K562 (cell line): ENCODE measurements at regions not wholly inside any gene's neighbourhood (a gene's known extent, or its start where the extent isn't known, plus 50 kb on each side); places are given as distances from the start of the nearest gene placed in this dataset.

Source experiments
- ATAC-seq: fragments of 200-7000 bp; cut with Tn5 transposase; 3 replicates; pipeline ENCODE4 v1.9.1; 2020; ENCODE audit warnings: moderate library complexity
- BruUV-seq: library from RNA; stranded (reverse); fragments of 400-500 nt; replicated peaks from 2 replicates; lab custom pipeline; 2021; lab: Mats Ljungman, UMichigan
- CTCF ChIA-PET: fragments of 300-600 bp; formaldehyde crosslinking; extraction: SDS; loops from one replicate; lab custom pipeline; 2021; ENCODE audit warnings: low intra/inter-chr PET ratio; lab: Yijun Ruan, JAX
- POLR2A ChIA-PET: fragments of 300-600, 350-650 bp; sonication (Branson Sonifier 250); formaldehyde crosslinking; extraction: SDS; loops from one replicate; lab custom pipeline; 2021; ENCODE audit warnings: antibody characterized with exemption, inconsistent platforms; lab: Yijun Ruan, JAX
- DNase-seq, 4 experiments: peaks; one replicate each; pipeline versions ENCODE4 v3.0.0 to v3.0.0-alpha.2; 2011 to 2018; ENCODE audit warnings: low spot score in 3 of 4, mixed read lengths in 3 of 4; ENCODE audit errors: extremely low read depth in 1 of 4
- FAIRE-seq: peaks from 2 replicates; lab custom pipeline; 2011; peaks lifted over from hg19 to GRCh38; lab: Jason Lieb, UNC
- H2AFZ ChIP-seq: 2 replicates; pipeline ENCODE4 v1.6.0; 2011; ENCODE audit warnings: low read depth, low read length, control low read depth, inconsistent platforms
- H3K27ac ChIP-seq: fragments of 200-600 bp; 3 replicates; pipeline ENCODE4 v1.8.0; 2011; ENCODE audit warnings: low read depth, mild to moderate bottlenecking, control low read depth, inconsistent platforms, low read length, moderate library complexity, mixed read lengths; ENCODE audit errors: extremely low read depth
- H3K27me3 ChIP-seq, 2 experiments: fragments of 300-600 bp in 1 of 2; 2 replicates in 1 of 2; 3 replicates in 1 of 2; pipeline versions ENCODE4 v1.6.0 to v1.8.0; 2011; ENCODE audit warnings: inconsistent platforms in 2 of 2, low read length in 2 of 2, mild to moderate bottlenecking in 1 of 2, mixed read lengths in 1 of 2, moderate library complexity in 1 of 2; ENCODE audit not compliant: control insufficient read depth in 2 of 2, insufficient read depth in 2 of 2
- H3K36me3 ChIP-seq: fragments of 300-600 bp; 3 replicates; pipeline ENCODE4 v1.8.0; 2011; ENCODE audit warnings: mild to moderate bottlenecking, low read length, inconsistent platforms; ENCODE audit not compliant: control insufficient read depth, insufficient read depth
- H3K4me1 ChIP-seq, 2 experiments: fragments of 200-600 bp in 1 of 2; replicated peaks in 1 of 2; 2 replicates in 1 of 2; 3 replicates in 1 of 2; pipeline versions ENCODE4 v1.5.1 to v1.8.0; 2011; ENCODE audit warnings: inconsistent platforms in 2 of 2, low read length in 2 of 2, mild to moderate bottlenecking in 1 of 2, mixed read lengths in 1 of 2, moderate library complexity in 1 of 2; ENCODE audit not compliant: control insufficient read depth in 2 of 2, insufficient read depth in 2 of 2
- H3K4me2 ChIP-seq: 2 replicates; pipeline ENCODE4 v1.6.1; 2011; ENCODE audit warnings: low read length, control low read depth, inconsistent platforms, mixed read lengths; ENCODE audit not compliant: insufficient read depth
- H3K4me3 ChIP-seq: fragments of 200-600 bp; sonication (generic), shearing (Covaris generic); 2 replicates; pipeline ENCODE4 v1.5.1; 2016; ENCODE audit warnings: control low read depth, inconsistent platforms
- H3K79me2 ChIP-seq: fragments of 200-600 bp; 3 replicates; pipeline ENCODE4 v1.8.0; 2011; ENCODE audit warnings: low read length, inconsistent platforms; ENCODE audit not compliant: control insufficient read depth, insufficient read depth
- H3K9ac ChIP-seq, 2 experiments: 2 replicates each; pipeline versions ENCODE4 v1.6.0 to v1.6.1; 2011; ENCODE audit warnings: low read depth in 2 of 2, low read length in 2 of 2, control low read depth in 1 of 2, inconsistent platforms in 1 of 2, mild to moderate bottlenecking in 1 of 2, mixed read lengths in 1 of 2; ENCODE audit not compliant: insufficient read depth in 1 of 2
- H3K9me1 ChIP-seq: one replicate; pipeline ENCODE4 v1.6.0; 2011; ENCODE audit warnings: inconsistent platforms, mild to moderate bottlenecking, low read length, moderate library complexity; ENCODE audit not compliant: control insufficient read depth, insufficient read depth
- H3K9me3 ChIP-seq: replicated peaks from 2 replicates; pipeline ENCODE4 v1.5.1; 2011; ENCODE audit warnings: low read depth, low read length, inconsistent platforms; ENCODE audit not compliant: control insufficient read depth, insufficient read depth
- H4K20me1 ChIP-seq: replicated peaks from 2 replicates; pipeline ENCODE4 v1.6.1; 2011; ENCODE audit warnings: low read length, inconsistent platforms, mixed read lengths; ENCODE audit not compliant: control insufficient read depth, insufficient read depth
- ARID4B ChIP-seq: sonication (generic); formaldehyde crosslinking; IDR thresholded peaks from 2 replicates; pipeline ENCODE4 v1.8.0; 2022; ENCODE audit warnings: mild to moderate bottlenecking, missing genetic modification reagents
- BCLAF1 ChIP-seq, 2 experiments: fragments of 450-650 bp in 1 of 2; IDR thresholded peaks; 2 replicates each; pipeline ENCODE4 v1.6.1; 2011 to 2017; ENCODE audit warnings: low read depth in 2 of 2, antibody characterized with exemption in 1 of 2, borderline replicate concordance in 1 of 2, low read length in 1 of 2, mild to moderate bottlenecking in 1 of 2, mixed read lengths in 1 of 2; ENCODE audit not compliant: control insufficient read depth in 1 of 2
- ERF ChIP-seq: fragments of 450-650 bp; formaldehyde crosslinking; IDR thresholded peaks from 2 replicates; pipeline ENCODE4 v1.4.0; 2020; ENCODE audit warnings: mild to moderate bottlenecking, mixed read lengths
- LARP7 ChIP-seq: fragments of 450-650 bp; IDR thresholded peaks from 2 replicates; pipeline ENCODE4 v1.6.1; 2016
- MEF2D ChIP-seq: conservative IDR thresholded peaks from 2 replicates; pipeline ENCODE4 v1.6.1; 2016; ENCODE audit warnings: low read depth, missing genetic modification characterization, missing compliant biosample characterization
- MTF1 ChIP-seq: fragments of 250-450 bp; sonication (Bioruptor Pico); IDR thresholded peaks from 2 replicates; pipeline ENCODE4 v1.9.0; 2021; ENCODE audit warnings: moderate library complexity, mild to moderate bottlenecking, inconsistent platforms, borderline replicate concordance
- NFYB ChIP-seq: IDR thresholded peaks from 2 replicates; pipeline ENCODE4 v1.6.1; 2011; ENCODE audit warnings: mild to moderate bottlenecking, moderate library complexity; ENCODE audit not compliant: insufficient read length; ENCODE audit errors: extremely low read depth
- POLR2B ChIP-seq: fragments of 450-650 bp; IDR thresholded peaks from 2 replicates; pipeline ENCODE4 v1.6.1; 2018; ENCODE audit warnings: low read depth; ENCODE audit not compliant: partially characterized antibody
- TCFL5 ChIP-seq: fragments of 250-450 bp; sonication (Bioruptor Pico); conservative IDR thresholded peaks from 2 replicates; pipeline ENCODE4 v1.6.1; 2021; ENCODE audit warnings: mild to moderate bottlenecking, moderate library complexity, matching md5 sums
- WGBS: fragments of 100-300 bp; shearing (Covaris generic); methylation state at CpG from one replicate; pipeline ENCODE4 v1.1.6; 2016; ENCODE audit warnings: low coverage, mixed read lengths; ENCODE audit not compliant: insufficient coverage; ENCODE audit errors: missing lambda C conversion rate; 5-methylcytosine and 5-hydroxymethylcytosine counted together
- in situ Hi-C: fragments of 300-500 bp; cut with MboI; formaldehyde crosslinking; loops from 4 replicates; pipeline ENCODE4 v1.15.0; 2018; ENCODE audit warnings: inconsistent platforms, mixed read lengths
- intact Hi-C: fragments of 100-400 bp; cut with micrococcal nuclease; formaldehyde crosslinking; loops from 2 replicates; pipeline ENCODE4 v1.14.2; 2022
- TF ChIP-seq, protein P1 (sequence below): fragments of 250-450 bp; sonication (Bioruptor Pico); IDR thresholded peaks from 2 replicates; pipeline ENCODE4 v1.5.0; 2022; ENCODE audit warnings: mild to moderate bottlenecking

DNA sequence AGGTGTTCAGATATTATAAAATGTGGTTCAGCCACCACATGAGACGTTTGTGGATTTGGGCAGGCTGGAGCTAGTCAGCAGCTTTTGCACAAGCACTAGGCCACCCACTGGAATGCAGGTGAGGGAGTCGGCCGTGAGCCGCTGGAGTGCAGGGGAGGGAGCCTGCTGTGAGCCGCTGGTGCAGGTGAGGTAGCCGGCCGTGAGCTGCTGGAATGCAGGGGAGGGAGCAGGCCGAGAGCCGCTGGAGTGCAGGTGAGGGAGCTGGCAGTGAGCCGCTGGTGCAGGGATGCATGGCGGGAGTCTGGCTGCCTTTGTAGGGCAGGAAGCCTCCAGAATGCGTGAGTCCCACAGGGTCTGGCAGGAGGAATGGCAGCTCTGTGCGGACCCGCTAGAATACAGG lies 1907.6 kb upstream of the DEFB115 start:
- DNase-seq (no peak), ATAC-seq (no peak), FAIRE-seq (no peak)
- H3K9ac ChIP-seq = no peak overlapping the region
- no peak overlapping the region for H3K27ac ChIP-seq
- intact Hi-C loops (no loop called here), in situ Hi-C loops (loop anchor here (25.0 kb wide), 1 partner anchor 1512 kb away; no protein-coding TSS in a partner anchor)
- no peaks in the 10 kb centered on the region for H3K9me1 ChIP-seq
- WGBS = 0% methylated on average over 2 of the region's 14 CpGs
- H3K4me1 ChIP-seq = no peaks in the 10 kb centered on the region
- ChIA-PET POLR2A (no interaction called here), CTCF (no interaction called here)
- H2AFZ ChIP-seq = no peak overlapping the region
- no peaks in the 10 kb centered on the region for H3K27me3 ChIP-seq
- H3K36me3 ChIP-seq = no peaks in the 10 kb centered on the region
- no peak overlapping the region for H3K4me3 ChIP-seq
- H3K9me3 ChIP-seq = no peaks in the 10 kb centered on the region
- no peak overlapping the region for H3K4me2 ChIP-seq
- H3K79me2 ChIP-seq = no peaks in the 10 kb centered on the region
- no TSS peak for BruUV-seq
- TF ChIP-seq ARID4B (CRISPR knock-in tag) = no peak
- no peak for TF ChIP-seq MTF1
- TF ChIP-seq ERF (CRISPR knock-in tag) = no peak
- TF ChIP-seq, protein P1, sequence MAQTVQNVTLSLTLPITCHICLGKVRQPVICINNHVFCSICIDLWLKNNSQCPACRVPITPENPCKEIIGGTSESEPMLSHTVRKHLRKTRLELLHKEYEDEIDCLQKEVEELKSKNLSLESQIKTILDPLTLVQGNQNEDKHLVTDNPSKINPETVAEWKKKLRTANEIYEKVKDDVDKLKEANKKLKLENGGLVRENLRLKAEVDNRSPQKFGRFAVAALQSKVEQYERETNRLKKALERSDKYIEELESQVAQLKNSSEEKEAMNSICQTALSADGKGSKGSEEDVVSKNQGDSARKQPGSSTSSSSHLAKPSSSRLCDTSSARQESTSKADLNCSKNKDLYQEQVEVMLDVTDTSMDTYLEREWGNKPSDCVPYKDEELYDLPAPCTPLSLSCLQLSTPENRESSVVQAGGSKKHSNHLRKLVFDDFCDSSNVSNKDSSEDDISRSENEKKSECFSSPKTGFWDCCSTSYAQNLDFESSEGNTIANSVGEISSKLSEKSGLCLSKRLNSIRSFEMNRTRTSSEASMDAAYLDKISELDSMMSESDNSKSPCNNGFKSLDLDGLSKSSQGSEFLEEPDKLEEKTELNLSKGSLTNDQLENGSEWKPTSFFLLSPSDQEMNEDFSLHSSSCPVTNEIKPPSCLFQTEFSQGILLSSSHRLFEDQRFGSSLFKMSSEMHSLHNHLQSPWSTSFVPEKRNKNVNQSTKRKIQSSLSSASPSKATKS (CRISPR knock-in tag) = no peak
- no peak for TF ChIP-seq BCLAF1 (IDR thresholded peaks at IDR 0.05; ENCODE audit: borderline replicate concordance in 1 of 2, control insufficient read depth in 1 of 2, low read depth in 2 of 2, low read length in 1 of 2)
- no peak for TF ChIP-seq POLR2B
- TF ChIP-seq MEF2D (tag) = no peak
- no peak for TF ChIP-seq LARP7
- no peak for TF ChIP-seq NFYB
- no peak for TF ChIP-seq TCFL5 (CRISPR knock-in tag)
- H4K20me1 ChIP-seq = no peaks in the 10 kb centered on the region
